Ishikawa (cell line): ENCODE measurements at regions not wholly inside any gene's neighbourhood (a gene's known extent, or its start where the extent isn't known, plus 50 kb on each side); places are given as distances from the start of the nearest gene placed in this dataset.

Experiments
- CEBPB ChIP-seq: IDR thresholded peaks from 2 replicates; pipeline ENCODE4 v1.6.1; 2012
- CREB1 ChIP-seq: IDR thresholded peaks from 2 replicates; pipeline ENCODE4 v1.6.1; 2012; ENCODE audit warnings: low read depth
- EGR1 ChIP-seq: IDR thresholded peaks from 2 replicates; pipeline ENCODE4 v1.6.1; 2012
- EP300 ChIP-seq: IDR thresholded peaks from 2 replicates; pipeline ENCODE4 v1.6.1; 2012; ENCODE audit warnings: borderline replicate concordance
- FOXM1 ChIP-seq: IDR thresholded peaks from 2 replicates; pipeline ENCODE4 v1.6.1; 2012; ENCODE audit warnings: low read depth, borderline replicate concordance
- NFIC ChIP-seq: IDR thresholded peaks from 2 replicates; pipeline ENCODE4 v1.6.1; 2012
- RAD21 ChIP-seq: IDR thresholded peaks from 2 replicates; pipeline ENCODE4 v1.6.1; 2012; ENCODE audit warnings: low read depth
- TAF1 ChIP-seq: IDR thresholded peaks from 2 replicates; pipeline ENCODE4 v1.6.1; 2012; ENCODE audit warnings: low read depth, mild to moderate bottlenecking
- TCF12 ChIP-seq: IDR thresholded peaks from 2 replicates; pipeline ENCODE4 v1.6.1; 2012; ENCODE audit warnings: low read depth
- TEAD4 ChIP-seq: IDR thresholded peaks from 2 replicates; pipeline ENCODE4 v1.6.1; 2012
- YY1 ChIP-seq: IDR thresholded peaks from 2 replicates; pipeline ENCODE4 v1.6.1; 2012; ENCODE audit warnings: low read depth
- ZBTB7A ChIP-seq: IDR thresholded peaks from 2 replicates; pipeline ENCODE4 v1.6.1; 2012; ENCODE audit warnings: low read depth
- TF ChIP-seq, protein P1 (sequence below): IDR thresholded peaks from 2 replicates; pipeline ENCODE4 v1.6.1; 2012
- TF ChIP-seq, protein P2 (sequence below): IDR thresholded peaks from 2 replicates; pipeline ENCODE4 v1.6.1; 2012; ENCODE audit warnings: low read depth, mild to moderate bottlenecking
- TF ChIP-seq, protein P3 (sequence below): IDR thresholded peaks from 2 replicates; pipeline ENCODE4 v1.6.1; 2012

GRCh38 chr2:71788601-71789240 lies 335.4 kb downstream of the DYSF start:
- TF ChIP-seq CREB1 = no peak
- no peak for TF ChIP-seq RAD21
- TF ChIP-seq EP300 = no peak
- TF ChIP-seq, protein P1, sequence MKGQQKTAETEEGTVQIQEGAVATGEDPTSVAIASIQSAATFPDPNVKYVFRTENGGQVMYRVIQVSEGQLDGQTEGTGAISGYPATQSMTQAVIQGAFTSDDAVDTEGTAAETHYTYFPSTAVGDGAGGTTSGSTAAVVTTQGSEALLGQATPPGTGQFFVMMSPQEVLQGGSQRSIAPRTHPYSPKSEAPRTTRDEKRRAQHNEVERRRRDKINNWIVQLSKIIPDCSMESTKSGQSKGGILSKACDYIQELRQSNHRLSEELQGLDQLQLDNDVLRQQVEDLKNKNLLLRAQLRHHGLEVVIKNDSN = no peak
- TF ChIP-seq, protein P2, sequence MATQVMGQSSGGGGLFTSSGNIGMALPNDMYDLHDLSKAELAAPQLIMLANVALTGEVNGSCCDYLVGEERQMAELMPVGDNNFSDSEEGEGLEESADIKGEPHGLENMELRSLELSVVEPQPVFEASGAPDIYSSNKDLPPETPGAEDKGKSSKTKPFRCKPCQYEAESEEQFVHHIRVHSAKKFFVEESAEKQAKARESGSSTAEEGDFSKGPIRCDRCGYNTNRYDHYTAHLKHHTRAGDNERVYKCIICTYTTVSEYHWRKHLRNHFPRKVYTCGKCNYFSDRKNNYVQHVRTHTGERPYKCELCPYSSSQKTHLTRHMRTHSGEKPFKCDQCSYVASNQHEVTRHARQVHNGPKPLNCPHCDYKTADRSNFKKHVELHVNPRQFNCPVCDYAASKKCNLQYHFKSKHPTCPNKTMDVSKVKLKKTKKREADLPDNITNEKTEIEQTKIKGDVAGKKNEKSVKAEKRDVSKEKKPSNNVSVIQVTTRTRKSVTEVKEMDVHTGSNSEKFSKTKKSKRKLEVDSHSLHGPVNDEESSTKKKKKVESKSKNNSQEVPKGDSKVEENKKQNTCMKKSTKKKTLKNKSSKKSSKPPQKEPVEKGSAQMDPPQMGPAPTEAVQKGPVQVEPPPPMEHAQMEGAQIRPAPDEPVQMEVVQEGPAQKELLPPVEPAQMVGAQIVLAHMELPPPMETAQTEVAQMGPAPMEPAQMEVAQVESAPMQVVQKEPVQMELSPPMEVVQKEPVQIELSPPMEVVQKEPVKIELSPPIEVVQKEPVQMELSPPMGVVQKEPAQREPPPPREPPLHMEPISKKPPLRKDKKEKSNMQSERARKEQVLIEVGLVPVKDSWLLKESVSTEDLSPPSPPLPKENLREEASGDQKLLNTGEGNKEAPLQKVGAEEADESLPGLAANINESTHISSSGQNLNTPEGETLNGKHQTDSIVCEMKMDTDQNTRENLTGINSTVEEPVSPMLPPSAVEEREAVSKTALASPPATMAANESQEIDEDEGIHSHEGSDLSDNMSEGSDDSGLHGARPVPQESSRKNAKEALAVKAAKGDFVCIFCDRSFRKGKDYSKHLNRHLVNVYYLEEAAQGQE = no peak
- TF ChIP-seq EGR1 = no peak
- TF ChIP-seq ZBTB7A = no peak
- TF ChIP-seq, protein P3, sequence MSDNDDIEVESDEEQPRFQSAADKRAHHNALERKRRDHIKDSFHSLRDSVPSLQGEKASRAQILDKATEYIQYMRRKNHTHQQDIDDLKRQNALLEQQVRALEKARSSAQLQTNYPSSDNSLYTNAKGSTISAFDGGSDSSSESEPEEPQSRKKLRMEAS = no peak
- TF ChIP-seq CEBPB = no peak
- TF ChIP-seq YY1 = no peak
- TF ChIP-seq NFIC = no peak
- no peak for TF ChIP-seq TCF12
- TF ChIP-seq TAF1 = no peak
- TF ChIP-seq TEAD4 = no peak
- TF ChIP-seq FOXM1 = no peak

- TF ChIP-seq EP300 (no peak), ZBTB7A (no peak), CREB1 (no peak), EGR1 (no peak), CEBPB (no peak), RAD21 (no peak), TEAD4 (no peak), TCF12 (no peak), YY1 (no peak), NFIC (no peak)
- TF ChIP-seq, protein P1 = no peak
- TF ChIP-seq, protein P2 = no peak
These were observed 334.8 kb downstream of the DYSF start for GRCh38 chr2:71788186-71788525.

- TF ChIP-seq TEAD4 (no peak), YY1 (no peak), EP300 (no peak), EGR1 (no peak), NFIC (no peak)
- TF ChIP-seq, protein P3 = no peak
These were observed 334.3 kb downstream of the DYSF start for GRCh38 chr2:71787476-71788185.

DNA sequence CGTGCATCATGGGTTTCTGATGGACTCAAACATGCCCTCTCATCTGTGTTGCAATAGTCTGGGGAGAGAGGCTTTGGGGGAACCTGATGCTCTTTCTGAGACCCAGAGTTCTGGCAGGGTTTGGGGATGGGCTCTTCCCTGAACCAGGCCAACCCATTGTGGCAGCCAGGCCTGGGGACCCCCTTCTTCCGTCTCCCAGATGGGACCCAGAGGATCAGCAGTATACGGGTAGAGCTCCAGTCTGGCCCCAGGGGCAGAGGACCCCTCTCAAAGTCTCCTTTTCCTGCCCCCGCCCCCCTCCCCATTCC lies 333.7 kb downstream of the DYSF start:
- TF ChIP-seq CEBPB = no peak
- TF ChIP-seq EP300 = no peak
- TF ChIP-seq FOXM1 = no peak
- TF ChIP-seq YY1 = no peak
- no peak for TF ChIP-seq TAF1
- TF ChIP-seq, protein P1 = no peak
- TF ChIP-seq EGR1 = no peak
- no peak for TF ChIP-seq TCF12
- no peak for TF ChIP-seq ZBTB7A
- no peak for TF ChIP-seq CREB1
- TF ChIP-seq, protein P2 = no peak
- no peak for TF ChIP-seq TEAD4
- TF ChIP-seq, protein P3 = no peak
- TF ChIP-seq RAD21 = no peak
- no peak for TF ChIP-seq NFIC
